Activated CD4-positive, CD25-positive, alpha-beta regulatory T cell treated with anti-CD3 and anti-CD28 coated beads, Interleukin-2, amount 50 U/mL, for 72 hours (primary cell): ENCODE measurements at regions not wholly inside any gene's neighbourhood (a gene's known extent, or its start where the extent isn't known, plus 50 kb on each side); places are given as distances from the start of the nearest gene placed in this dataset.
"Not testable (repeated sequence)": the region's sequence is repeated elsewhere in the genome, so short reads cannot be mapped to it uniquely, and the experiment has no call there.

Experiments
- DNase-seq: peaks from one replicate; pipeline ENCODE4 v3.0.0; 2021

DNA sequence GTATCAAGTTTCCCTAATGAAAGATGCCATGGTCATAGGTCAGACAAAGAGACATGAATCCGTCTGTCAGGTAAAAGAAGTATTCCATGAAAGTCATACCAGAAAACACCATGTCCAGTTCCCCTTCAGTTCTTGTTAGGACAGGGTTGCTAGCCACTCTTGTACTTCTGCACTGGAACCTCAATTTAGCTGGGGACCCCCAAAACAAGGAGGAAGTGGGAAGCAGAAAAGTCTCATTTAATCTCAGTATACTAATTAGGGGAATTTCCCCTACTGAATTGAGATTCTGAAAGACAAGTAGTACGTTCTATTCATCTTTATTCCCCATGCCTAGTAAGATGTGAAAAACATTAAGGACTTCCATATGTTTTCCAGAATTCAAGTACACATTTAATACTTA, 1289.9 kb upstream of the B3GALT2 start:
- DNase-seq = no peak

DNA sequence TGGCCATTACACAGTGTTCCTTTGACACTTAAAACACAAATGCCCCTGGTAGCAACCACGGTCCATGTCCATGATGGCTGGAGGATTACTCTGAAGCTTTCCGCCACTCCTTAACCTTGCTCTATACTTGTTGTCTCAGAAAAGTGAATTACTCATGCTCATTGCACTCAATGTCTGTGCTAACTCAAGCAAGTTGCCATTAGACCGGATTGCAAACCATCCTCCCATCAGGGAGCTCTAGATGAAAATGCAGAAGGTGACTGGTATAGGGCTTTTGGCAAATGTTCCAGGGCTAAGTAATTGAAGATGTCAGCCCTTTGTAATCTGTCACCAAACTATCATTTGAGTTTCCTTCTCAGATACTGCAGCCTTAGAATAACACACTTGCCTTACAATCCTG, 1288.3 kb upstream of the B3GALT2 start:
- DNase-seq = no peak

- DNase-seq = no peak
These were observed 1287.4 kb upstream of the B3GALT2 start for GRCh38 chr1:194473766-194474165.

- DNase-seq = no peak
These were observed 1282.9 kb upstream of the B3GALT2 start for GRCh38 chr1:194469282-194469681.

- no peak for DNase-seq
These were observed 1280.3 kb upstream of the B3GALT2 start for GRCh38 chr1:194466706-194467105.

- no peak for DNase-seq
These were observed 1261.2 kb upstream of the B3GALT2 start for GRCh38 chr1:194447636-194448035.

GRCh38 chr1:194445244-194445643, 1258.8 kb upstream of the B3GALT2 start:
- no peak for DNase-seq

DNA sequence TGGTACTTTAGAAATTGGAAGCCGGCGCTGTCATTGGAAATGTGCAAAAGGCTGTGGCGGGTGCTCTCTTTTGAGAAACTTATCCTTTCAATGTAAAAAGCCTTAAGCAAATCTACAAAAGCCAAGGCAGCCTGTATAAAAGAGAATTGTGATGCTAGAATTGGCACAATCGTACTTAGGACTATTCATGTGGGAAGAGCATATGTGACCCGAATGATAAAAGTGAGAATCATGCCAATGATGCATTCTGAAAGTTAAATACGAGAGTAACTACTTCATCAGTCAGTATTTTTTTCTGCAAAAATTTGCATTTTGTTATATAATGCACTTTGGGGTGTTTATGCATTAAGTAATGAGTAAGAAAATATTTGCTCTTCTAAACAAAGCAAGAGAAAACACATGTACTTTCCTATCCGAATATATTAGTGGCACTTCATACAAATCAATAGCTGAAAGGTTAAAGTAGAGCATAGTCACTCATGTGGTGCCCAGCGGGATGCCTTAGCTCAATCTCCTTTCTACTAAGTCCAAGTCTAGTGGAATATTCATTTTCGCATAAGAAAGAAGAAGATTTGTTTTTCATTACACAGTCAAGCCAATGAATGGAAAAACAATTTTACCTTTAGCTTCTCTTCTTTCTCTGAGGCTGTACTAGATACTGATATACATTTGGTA, 1256.6 kb upstream of the B3GALT2 start:
- DNase-seq = no peak

GRCh38 chr1:194437135-194437534, 1250.7 kb upstream of the B3GALT2 start:
- no peak for DNase-seq

DNA sequence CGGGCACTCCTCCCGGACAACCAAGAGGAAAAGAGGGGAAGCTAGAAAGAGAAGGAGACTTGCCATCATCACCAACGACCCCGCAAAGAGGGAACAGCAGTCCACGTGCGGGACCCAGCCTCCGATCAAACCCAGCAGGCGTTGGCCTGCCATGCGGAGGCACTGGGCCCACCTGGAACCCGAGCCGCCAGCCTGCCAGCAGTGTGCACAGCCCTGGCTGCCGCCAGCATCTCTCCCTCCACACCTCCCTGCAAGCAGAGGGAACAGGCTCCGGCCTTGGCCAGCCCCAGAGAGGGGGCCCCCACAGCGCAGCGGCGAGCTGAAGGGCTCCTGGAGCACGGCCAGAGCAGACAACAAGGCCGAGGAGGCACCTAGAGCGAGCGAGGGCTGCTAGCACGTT, 1244.7 kb upstream of the B3GALT2 start:
- no peak for DNase-seq

DNA sequence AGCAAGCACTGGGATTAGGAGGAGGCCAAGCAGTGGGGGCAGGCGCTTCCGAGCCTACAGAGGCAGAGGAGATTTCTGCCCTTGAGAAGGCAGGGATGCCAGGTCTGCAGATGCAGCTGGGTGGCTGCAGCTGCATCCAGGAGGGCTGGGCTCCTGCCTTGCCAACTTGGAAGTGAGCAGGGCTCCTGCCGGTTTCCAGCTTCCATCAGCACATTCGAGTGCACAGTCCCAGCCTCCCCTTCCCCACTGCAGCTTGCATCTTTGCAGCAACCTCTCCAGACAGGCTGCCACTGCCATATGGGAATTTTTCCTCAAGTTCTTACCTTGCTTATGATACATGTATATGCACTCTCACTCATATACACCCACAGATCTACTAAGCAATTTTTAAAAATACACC, 1234.3 kb upstream of the B3GALT2 start:
- no peak for DNase-seq

DNA sequence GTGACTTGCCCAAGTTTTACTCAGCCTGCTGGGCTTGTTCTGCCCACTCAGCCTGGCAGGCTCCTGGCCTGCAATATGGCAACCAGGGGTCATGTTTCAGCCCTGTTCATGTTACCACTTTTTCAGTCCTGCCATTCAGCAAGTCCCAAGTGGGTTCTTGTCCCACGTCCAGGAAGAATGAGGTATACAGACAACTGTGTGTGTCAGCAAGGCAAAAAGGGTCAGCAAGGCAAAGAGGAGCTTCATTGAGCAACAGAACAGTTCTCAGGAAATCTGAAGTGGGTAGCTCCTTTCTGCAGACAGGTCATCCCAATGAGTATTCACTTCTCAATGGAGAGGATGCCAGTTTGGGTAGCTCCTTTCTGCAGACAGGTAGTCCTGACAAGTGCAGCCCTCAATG, 1233.3 kb upstream of the B3GALT2 start:
- no peak for DNase-seq

DNA sequence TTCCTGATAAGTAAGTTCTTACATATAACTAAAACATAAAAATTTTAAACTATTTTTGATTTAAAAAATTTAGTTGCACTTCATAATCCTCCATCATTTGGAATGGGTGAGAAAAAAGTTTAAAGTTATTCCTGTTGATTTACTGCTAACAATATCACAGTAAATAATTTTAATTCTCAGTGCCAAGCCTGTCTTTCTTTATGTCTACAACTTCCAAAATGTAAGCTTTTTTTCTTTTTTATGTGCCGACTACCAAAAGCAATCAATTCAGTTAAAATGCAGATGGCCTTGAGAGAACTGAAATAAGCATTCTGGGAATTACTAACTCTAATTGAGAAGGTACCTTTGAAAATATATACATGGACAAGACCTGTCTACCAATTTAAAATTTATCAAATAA, 1224.3 kb upstream of the B3GALT2 start:
- DNase-seq = no peak

- not testable (repeated sequence) for DNase-seq
These were observed 1220.8 kb upstream of the B3GALT2 start for GRCh38 chr1:194407238-194407637.

DNA sequence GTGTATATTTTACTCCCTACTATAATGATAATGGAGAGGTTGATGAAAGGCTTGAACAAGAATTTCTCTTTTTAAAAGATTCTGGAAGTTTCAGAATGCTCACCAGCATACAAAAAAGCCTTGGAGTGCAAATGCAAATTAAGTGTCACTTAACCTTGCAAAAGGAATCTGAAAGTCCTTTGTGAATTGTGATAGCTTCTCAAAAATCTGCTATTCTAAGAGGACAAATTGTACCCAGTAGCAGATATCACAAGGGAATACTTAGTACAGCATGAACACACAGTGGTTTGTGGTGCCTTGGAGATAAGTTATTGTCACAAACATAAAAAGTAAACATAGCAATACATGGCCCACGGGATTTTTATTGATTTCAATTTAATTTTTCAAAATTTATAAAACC, 1208.3 kb upstream of the B3GALT2 start:
- DNase-seq = no peak

- no peak for DNase-seq
These were observed 1201.1 kb upstream of the B3GALT2 start for GRCh38 chr1:194387531-194387930.

- DNase-seq = no peak
These were observed 1192.1 kb upstream of the B3GALT2 start for GRCh38 chr1:194378517-194378916.

- DNase-seq = no peak
These were observed 1188.2 kb upstream of the B3GALT2 start for GRCh38 chr1:194374649-194375048.

GRCh38 chr1:194372266-194372665, 1185.9 kb upstream of the B3GALT2 start:
- DNase-seq = no peak

DNA sequence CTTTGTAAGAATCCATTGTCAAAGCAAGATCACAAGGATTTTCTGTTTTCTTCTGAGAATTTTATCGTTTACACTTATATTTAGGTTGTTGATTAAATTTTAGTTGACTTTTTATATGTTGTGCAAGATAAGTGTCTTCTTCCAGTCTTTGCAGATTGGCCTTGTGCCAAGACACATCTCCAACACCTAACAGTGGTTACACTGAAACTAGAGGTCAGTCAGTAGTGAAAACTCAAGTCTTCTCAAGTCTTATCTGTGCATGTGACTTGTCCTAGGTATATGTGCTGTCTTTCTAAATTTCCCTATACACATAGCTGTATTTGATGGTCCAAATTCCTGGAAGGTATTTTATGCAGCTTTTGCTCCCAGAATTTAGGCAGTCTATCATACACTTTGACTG, 1183.2 kb upstream of the B3GALT2 start:
- DNase-seq = no peak

DNA sequence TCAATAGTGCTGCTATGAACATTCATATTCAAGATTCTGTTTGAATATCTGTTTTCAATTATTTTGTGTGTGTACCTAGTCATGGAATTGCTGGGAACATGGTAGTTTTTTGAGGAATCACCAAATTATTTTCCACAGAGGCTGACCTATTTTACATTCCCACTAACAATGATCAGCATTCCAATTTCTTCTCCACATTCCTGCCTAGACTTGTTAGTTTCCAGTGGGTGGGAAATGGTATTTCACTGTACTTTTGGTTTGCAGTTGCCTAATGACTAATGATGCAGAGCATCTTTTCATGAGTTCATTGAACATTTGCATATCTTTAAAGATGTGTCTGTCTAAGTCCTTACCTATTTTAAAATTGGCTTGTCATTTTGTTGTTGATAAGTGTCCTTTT, 1182.6 kb upstream of the B3GALT2 start:
- DNase-seq = no peak

- no peak for DNase-seq
These were observed 1180.7 kb upstream of the B3GALT2 start for GRCh38 chr1:194367121-194367520.

- DNase-seq = no peak
These were observed 1180.3 kb upstream of the B3GALT2 start for GRCh38 chr1:194366705-194367104.

DNA sequence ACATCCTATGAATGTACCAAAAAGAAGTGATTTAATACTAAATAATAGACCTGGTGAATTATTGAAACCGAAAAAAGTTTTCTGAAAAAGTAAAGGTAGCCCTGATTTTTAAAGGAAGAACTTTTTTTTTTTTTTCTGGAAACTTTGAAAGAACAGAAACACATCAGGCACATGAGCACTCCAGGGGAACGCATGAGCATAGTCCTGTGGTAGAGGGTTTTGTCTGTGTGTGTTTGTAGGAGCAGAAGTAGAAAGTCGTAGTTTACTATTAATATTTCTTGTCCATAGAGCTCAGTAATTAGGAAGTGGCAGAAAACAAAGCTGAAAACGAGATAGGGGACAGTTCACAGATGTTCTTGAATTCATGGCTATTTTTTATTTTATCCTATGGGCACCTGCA, 1175.9 kb upstream of the B3GALT2 start:
- DNase-seq = no peak

GRCh38 chr1:194361374-194362131, 1175.1 kb upstream of the B3GALT2 start:
- DNase-seq = no peak
